Ishikawa (cell line): ENCODE measurements at regions not wholly inside any gene's neighbourhood (a gene's known extent, or its start where the extent isn't known, plus 50 kb on each side); places are given as distances from the start of the nearest gene placed in this dataset.

Source experiments
- CEBPB ChIP-seq: IDR thresholded peaks from 2 replicates; pipeline ENCODE4 v1.6.1; 2012
- EGR1 ChIP-seq: IDR thresholded peaks from 2 replicates; pipeline ENCODE4 v1.6.1; 2012
- FOXM1 ChIP-seq: IDR thresholded peaks from 2 replicates; pipeline ENCODE4 v1.6.1; 2012; ENCODE audit warnings: low read depth, borderline replicate concordance
- NFIC ChIP-seq: IDR thresholded peaks from 2 replicates; pipeline ENCODE4 v1.6.1; 2012
- RAD21 ChIP-seq: IDR thresholded peaks from 2 replicates; pipeline ENCODE4 v1.6.1; 2012; ENCODE audit warnings: low read depth
- TAF1 ChIP-seq: IDR thresholded peaks from 2 replicates; pipeline ENCODE4 v1.6.1; 2012; ENCODE audit warnings: low read depth, mild to moderate bottlenecking
- TCF12 ChIP-seq: IDR thresholded peaks from 2 replicates; pipeline ENCODE4 v1.6.1; 2012; ENCODE audit warnings: low read depth
- TEAD4 ChIP-seq: IDR thresholded peaks from 2 replicates; pipeline ENCODE4 v1.6.1; 2012
- TF ChIP-seq, protein P1 (sequence below): IDR thresholded peaks from 2 replicates; pipeline ENCODE4 v1.6.1; 2012; ENCODE audit warnings: low read depth, mild to moderate bottlenecking
- TF ChIP-seq, protein P2 (sequence below): IDR thresholded peaks from 2 replicates; pipeline ENCODE4 v1.6.1; 2012

DNA sequence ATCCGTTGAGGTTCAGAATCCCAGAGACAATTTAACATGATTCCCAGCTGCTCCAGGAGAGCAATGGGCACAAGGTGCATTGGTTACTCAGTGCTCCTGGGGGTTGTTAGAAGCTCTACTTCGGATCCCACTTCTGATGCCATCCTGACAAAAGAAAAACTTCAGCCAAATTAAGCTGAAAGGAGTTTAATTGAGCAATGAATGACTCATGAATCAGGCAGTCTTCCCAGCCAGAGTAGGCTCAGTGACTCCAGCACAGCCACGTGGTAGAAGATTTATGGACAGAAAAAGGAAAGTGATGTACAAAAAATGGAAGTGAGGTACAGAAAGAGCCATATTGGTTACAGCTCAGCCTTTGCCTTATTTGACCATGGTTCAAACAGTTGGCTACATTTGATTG, 95.7 kb downstream of the PWWP3B start:
- TF ChIP-seq, protein P1, sequence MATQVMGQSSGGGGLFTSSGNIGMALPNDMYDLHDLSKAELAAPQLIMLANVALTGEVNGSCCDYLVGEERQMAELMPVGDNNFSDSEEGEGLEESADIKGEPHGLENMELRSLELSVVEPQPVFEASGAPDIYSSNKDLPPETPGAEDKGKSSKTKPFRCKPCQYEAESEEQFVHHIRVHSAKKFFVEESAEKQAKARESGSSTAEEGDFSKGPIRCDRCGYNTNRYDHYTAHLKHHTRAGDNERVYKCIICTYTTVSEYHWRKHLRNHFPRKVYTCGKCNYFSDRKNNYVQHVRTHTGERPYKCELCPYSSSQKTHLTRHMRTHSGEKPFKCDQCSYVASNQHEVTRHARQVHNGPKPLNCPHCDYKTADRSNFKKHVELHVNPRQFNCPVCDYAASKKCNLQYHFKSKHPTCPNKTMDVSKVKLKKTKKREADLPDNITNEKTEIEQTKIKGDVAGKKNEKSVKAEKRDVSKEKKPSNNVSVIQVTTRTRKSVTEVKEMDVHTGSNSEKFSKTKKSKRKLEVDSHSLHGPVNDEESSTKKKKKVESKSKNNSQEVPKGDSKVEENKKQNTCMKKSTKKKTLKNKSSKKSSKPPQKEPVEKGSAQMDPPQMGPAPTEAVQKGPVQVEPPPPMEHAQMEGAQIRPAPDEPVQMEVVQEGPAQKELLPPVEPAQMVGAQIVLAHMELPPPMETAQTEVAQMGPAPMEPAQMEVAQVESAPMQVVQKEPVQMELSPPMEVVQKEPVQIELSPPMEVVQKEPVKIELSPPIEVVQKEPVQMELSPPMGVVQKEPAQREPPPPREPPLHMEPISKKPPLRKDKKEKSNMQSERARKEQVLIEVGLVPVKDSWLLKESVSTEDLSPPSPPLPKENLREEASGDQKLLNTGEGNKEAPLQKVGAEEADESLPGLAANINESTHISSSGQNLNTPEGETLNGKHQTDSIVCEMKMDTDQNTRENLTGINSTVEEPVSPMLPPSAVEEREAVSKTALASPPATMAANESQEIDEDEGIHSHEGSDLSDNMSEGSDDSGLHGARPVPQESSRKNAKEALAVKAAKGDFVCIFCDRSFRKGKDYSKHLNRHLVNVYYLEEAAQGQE: no peak
- TF ChIP-seq TCF12 (no peak), TEAD4 (no peak), CEBPB (no peak), EGR1 (no peak), FOXM1 (no peak), RAD21 (no peak), TAF1 (no peak), NFIC (no peak)
- TF ChIP-seq, protein P2, sequence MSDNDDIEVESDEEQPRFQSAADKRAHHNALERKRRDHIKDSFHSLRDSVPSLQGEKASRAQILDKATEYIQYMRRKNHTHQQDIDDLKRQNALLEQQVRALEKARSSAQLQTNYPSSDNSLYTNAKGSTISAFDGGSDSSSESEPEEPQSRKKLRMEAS: no peak
